Nephron (organoid): ENCODE measurements at regions not wholly inside any gene's neighbourhood (a gene's known extent, or its start where the extent isn't known, plus 50 kb on each side); places are given as distances from the start of the nearest gene placed in this dataset.

Experiments used
- H3K27ac Mint-ChIP-seq, 3 experiments: 2 replicates each; pipeline ENCODE4 v1.8.0; 2020; ENCODE audit warnings: mixed read lengths in 3 of 3, mild to moderate bottlenecking in 2 of 3, moderate library complexity in 1 of 3
- H3K27me3 Mint-ChIP-seq: 2 replicates; pipeline ENCODE4 v1.8.0; 2021; ENCODE audit warnings: low read depth, mild to moderate bottlenecking, moderate library complexity, mixed read lengths
- H3K36me3 Mint-ChIP-seq: 2 replicates; pipeline ENCODE4 v1.8.0; 2020; ENCODE audit warnings: low read depth, mixed read lengths
- H3K4me1 Mint-ChIP-seq: 2 replicates; pipeline ENCODE4 v1.8.0; 2020; ENCODE audit warnings: mixed read lengths
- H3K4me3 Mint-ChIP-seq, 3 experiments: 2 replicates each; pipeline ENCODE4 v1.8.0; 2020; ENCODE audit warnings: mild to moderate bottlenecking in 3 of 3, mixed read lengths in 3 of 3, moderate library complexity in 2 of 3
- H3K9me3 Mint-ChIP-seq: 2 replicates; pipeline ENCODE4 v1.8.0; 2020; ENCODE audit warnings: mixed read lengths
- TF ChIP-seq, protein P1 (sequence below), 3 experiments: fragments of 200-600 bp; sonication (generic); IDR thresholded peaks; one replicate each; pipeline ENCODE4 v1.5.0; 2021; ENCODE audit warnings: antibody characterized with exemption in 3 of 3; ENCODE audit not compliant: unreplicated experiment in 3 of 3

DNA sequence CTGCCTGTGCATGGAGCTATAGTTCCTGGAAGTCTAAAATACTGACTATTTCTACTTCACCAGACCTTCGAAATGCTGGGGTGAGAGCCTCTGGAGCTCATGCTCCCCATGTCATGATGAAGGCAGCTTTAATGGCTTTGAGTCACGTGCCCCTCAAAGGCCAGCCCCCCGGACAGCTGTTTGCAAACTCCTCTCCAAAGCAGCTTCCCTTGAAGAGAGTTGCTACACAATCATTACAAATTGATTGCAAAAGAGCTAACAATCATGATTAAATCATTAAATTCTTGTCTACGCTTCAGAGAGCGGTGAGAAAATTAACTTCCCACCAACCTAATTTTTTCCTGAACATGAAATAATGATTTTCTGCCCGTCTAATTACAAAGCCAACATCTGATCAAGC lies 134.8 kb upstream of the IRX6 start:
- Mint-ChIP-seq H3K27me3 (peaks cover 29% of the 10 kb centered on the region), H3K36me3 (no peaks in the 10 kb centered on the region), H3K27ac (no peak overlapping the region), H3K9me3 (peaks cover 11% of the 10 kb centered on the region), H3K4me3 (no peak overlapping the region), H3K4me1 (no peaks in the 10 kb centered on the region)
- TF ChIP-seq, protein P1, sequence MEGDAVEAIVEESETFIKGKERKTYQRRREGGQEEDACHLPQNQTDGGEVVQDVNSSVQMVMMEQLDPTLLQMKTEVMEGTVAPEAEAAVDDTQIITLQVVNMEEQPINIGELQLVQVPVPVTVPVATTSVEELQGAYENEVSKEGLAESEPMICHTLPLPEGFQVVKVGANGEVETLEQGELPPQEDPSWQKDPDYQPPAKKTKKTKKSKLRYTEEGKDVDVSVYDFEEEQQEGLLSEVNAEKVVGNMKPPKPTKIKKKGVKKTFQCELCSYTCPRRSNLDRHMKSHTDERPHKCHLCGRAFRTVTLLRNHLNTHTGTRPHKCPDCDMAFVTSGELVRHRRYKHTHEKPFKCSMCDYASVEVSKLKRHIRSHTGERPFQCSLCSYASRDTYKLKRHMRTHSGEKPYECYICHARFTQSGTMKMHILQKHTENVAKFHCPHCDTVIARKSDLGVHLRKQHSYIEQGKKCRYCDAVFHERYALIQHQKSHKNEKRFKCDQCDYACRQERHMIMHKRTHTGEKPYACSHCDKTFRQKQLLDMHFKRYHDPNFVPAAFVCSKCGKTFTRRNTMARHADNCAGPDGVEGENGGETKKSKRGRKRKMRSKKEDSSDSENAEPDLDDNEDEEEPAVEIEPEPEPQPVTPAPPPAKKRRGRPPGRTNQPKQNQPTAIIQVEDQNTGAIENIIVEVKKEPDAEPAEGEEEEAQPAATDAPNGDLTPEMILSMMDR (IDR thresholded peaks at IDR 0.05; ENCODE audit: unreplicated experiment in 3 of 3), result no peak

DNA sequence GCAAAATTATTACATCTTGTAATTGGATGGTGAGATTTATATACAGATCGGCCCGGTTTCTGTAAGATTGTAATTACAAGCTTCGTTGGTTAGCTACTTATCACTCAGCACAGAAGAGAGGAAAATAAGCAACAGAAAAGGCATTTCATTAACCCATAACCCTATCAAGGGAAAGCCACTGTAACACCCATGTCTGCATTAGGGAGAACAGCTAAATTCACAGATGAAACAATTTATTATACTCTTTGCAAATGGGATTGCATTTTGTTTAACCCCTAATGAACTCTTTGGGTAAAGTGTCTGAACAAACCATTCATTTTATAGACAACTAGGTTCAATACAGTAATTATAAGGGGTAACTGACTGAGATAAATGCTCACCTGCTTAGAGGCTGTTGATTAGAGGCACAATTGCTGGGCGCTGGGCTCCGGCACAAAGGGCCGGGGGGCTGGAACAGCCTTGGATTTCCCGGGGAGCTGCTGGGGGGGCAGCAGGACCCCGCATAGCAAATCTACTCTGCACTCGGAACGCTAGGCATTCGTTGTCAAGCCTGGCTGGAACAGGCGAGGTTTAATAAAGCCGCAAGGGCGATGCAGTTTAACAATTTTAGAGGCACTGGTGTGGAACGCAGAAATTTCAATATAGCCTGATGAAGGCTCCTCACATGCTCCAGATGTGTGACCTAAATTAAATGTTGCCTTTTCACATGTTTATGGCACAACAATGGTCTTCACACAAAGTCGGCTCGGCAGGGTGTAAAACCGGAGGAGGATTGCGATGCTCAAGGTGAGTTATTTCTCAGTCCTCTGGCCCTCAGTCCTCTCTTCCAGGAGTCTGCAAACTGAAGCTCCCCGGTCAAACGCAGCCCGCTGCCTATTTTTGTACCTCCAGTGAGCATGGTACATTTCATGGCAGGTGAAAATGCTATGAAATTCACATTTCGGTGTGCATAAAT lies 134.0 kb upstream of the IRX6 start:
- Mint-ChIP-seq H3K4me3 (no peak overlapping the region), H3K36me3 (no peaks in the 10 kb centered on the region), H3K27me3 (peaks cover 24% of the 10 kb centered on the region), H3K9me3 (peaks cover 11% of the 10 kb centered on the region), H3K4me1 (no peaks in the 10 kb centered on the region), H3K27ac (no peak overlapping the region)
- TF ChIP-seq, protein P1 (IDR thresholded peaks at IDR 0.05; ENCODE audit: unreplicated experiment in 3 of 3), result no peak

DNA sequence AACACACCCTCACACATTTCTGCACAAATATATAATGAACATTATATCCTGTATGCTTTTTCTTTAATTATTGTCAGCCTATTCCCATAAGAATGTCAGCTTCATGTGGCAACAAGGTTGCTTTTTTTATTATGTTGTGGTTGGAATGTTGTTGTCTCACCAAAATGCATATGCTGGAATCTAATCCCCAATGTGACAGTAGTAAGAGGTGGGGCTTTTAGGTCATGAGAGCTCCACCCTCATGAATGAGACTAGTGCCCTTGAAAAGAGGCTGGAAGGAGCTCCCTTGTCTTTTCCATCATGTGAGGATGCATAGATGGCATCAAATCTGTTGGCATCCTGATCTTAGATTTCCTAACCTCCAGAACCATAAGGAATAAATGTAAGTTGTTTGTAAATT lies 131.3 kb upstream of the IRX6 start:
- TF ChIP-seq, protein P1 (IDR thresholded peaks at IDR 0.05; ENCODE audit: unreplicated experiment in 3 of 3), result no peak
- Mint-ChIP-seq H3K9me3 (peaks cover 13% of the 10 kb centered on the region), H3K27ac (no peak overlapping the region), H3K36me3 (no peaks in the 10 kb centered on the region), H3K27me3 (peaks cover 28% of the 10 kb centered on the region), H3K4me1 (no peaks in the 10 kb centered on the region), H3K4me3 (no peak overlapping the region)

DNA sequence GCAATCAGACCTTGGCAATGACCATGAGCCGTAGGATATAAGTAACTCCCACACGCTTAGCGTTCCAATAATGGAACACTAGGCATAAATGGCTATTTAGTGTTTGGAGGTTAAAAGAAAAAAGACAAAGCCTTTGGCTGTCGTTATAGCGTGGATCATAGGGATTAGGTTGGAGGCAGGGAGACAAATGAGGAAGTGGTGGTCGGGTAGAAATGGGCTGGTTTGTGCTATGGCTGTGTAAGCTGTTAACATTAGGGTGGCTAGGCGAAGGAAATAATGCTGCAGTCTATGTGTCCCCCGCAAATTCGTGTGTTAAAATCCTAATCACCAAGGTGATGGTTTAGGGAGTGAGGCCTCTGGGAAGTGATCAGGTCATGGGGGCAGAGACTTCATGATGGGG lies 120.4 kb upstream of the IRX6 start:
- Mint-ChIP-seq H3K27ac (no peak overlapping the region), H3K27me3 (peaks cover 5% of the 10 kb centered on the region), H3K4me3 (no peak overlapping the region), H3K4me1 (peaks cover 5% of the 10 kb centered on the region), H3K9me3 (peaks cover 1% of the 10 kb centered on the region), H3K36me3 (no peaks in the 10 kb centered on the region)
- TF ChIP-seq, protein P1 (IDR thresholded peaks at IDR 0.05; ENCODE audit: unreplicated experiment in 3 of 3), result no peak

DNA sequence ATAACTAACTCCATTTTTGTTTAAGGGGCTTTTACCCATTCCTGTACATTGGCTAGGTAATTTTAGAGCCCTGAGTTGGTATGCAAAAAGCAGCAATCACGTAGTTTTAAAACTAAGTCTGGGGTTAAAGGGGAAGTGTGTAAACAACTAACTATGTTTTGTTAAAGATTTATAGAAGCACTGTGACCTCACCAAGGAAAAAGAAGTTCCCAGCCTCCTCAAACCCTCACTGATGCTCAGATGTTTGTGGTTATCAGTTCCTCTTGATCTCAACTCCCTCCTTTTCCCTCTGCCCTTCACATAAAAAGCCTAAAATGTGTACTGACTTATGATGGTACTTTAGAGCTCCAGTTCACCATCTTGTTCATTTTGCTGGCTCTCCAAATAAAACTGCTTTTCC lies 119.9 kb upstream of the IRX6 start:
- H3K36me3 Mint-ChIP-seq, result no peaks in the 10 kb centered on the region
- peaks cover 5% of the 10 kb centered on the region for H3K4me1 Mint-ChIP-seq
- peak overlapping the region in 1 of 3 experiments; percentile 43 for H3K27ac Mint-ChIP-seq
- TF ChIP-seq, protein P1 (IDR thresholded peaks at IDR 0.05; ENCODE audit: unreplicated experiment in 3 of 3), result no peak
- H3K27me3 Mint-ChIP-seq, result peaks cover 5% of the 10 kb centered on the region
- no peak overlapping the region for H3K4me3 Mint-ChIP-seq
- H3K9me3 Mint-ChIP-seq, result no peaks in the 10 kb centered on the region

DNA sequence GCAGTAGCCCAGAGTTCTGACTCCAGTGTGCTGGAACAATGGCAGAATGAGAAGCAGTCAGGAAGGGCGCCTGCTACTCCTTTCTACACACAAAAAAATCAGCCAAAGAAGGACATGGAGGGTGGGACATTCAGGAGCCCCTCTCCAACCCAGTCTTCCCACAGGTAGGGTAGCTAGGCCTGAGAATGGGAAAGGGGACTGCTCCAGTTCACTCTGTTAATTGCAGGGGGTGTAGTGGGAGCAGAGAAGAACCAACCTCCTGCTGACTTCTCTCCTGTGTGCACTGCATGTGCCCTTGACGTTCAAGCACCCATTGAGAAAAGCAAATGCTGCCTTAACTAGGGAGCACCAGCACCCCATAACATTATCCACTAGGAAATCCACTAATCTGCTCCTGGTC lies 119.1 kb upstream of the IRX6 start:
- Mint-ChIP-seq H3K27ac (peak overlapping the region in 1 of 3 experiments; percentile 43), H3K4me3 (no peak overlapping the region), H3K9me3 (no peaks in the 10 kb centered on the region), H3K4me1 (peaks cover 5% of the 10 kb centered on the region), H3K36me3 (no peaks in the 10 kb centered on the region), H3K27me3 (peaks cover 5% of the 10 kb centered on the region)
- TF ChIP-seq, protein P1 (IDR thresholded peaks at IDR 0.05; ENCODE audit: unreplicated experiment in 3 of 3), result no peak
